Renal cortical epithelial cell (primary cell): ENCODE measurements at regions not wholly inside any gene's neighbourhood (a gene's known extent, or its start where the extent isn't known, plus 50 kb on each side); places are given as distances from the start of the nearest gene placed in this dataset.

Experiments used
- DNase-seq: peaks from one replicate; pipeline ENCODE4 v3.0.0-alpha.2; 2011; ENCODE audit warnings: low read depth

- no peak for DNase-seq
Observed at GRCh38 chr7:124423863-124424262, 341.7 kb downstream of the GPR37 start.

- no peak for DNase-seq
Observed at GRCh38 chr7:124422081-124422480, 343.5 kb downstream of the GPR37 start.

GRCh38 chr7:124420367-124420766 is 345.2 kb downstream of the GPR37 start:
- no peak for DNase-seq

GRCh38 chr7:124413029-124413428 is 352.6 kb downstream of the GPR37 start:
- no peak for DNase-seq

- no peak for DNase-seq
Observed at GRCh38 chr7:124412531-124412930, 353.1 kb downstream of the GPR37 start.

GRCh38 chr7:124411796-124412195 is 353.8 kb downstream of the GPR37 start:
- DNase-seq = no peak

- DNase-seq = no peak
Observed at GRCh38 chr7:124403587-124403986, 362.0 kb downstream of the GPR37 start.

- DNase-seq = no peak
Observed at GRCh38 chr7:124403112-124403511, 362.5 kb downstream of the GPR37 start.

- no peak for DNase-seq
Observed at GRCh38 chr7:124399941-124400340, 365.7 kb downstream of the GPR37 start.

- no peak for DNase-seq
Observed at GRCh38 chr7:124398937-124399552, 366.2 kb upstream of the TMEM229A start.

GRCh38 chr7:124397134-124397533 is 364.3 kb upstream of the TMEM229A start:
- no peak for DNase-seq

- peak; percentile 13 for DNase-seq
Observed at GRCh38 chr7:124390301-124390700, 357.4 kb upstream of the TMEM229A start.

- peak; percentile 72 for DNase-seq
Observed at GRCh38 chr7:124388751-124389150, 355.9 kb upstream of the TMEM229A start.

GRCh38 chr7:124387056-124387455 is 354.2 kb upstream of the TMEM229A start:
- DNase-seq = no peak

GRCh38 chr7:124379296-124379695 is 346.4 kb upstream of the TMEM229A start:
- DNase-seq = peak; percentile 23

GRCh38 chr7:124376111-124376510 is 343.2 kb upstream of the TMEM229A start:
- DNase-seq = no peak

- no peak for DNase-seq
Observed at GRCh38 chr7:124375391-124375790, 342.5 kb upstream of the TMEM229A start.

- no peak for DNase-seq
Observed at GRCh38 chr7:124369310-124369709, 336.4 kb upstream of the TMEM229A start.

GRCh38 chr7:124366118-124366517 is 333.3 kb upstream of the TMEM229A start:
- no peak for DNase-seq

GRCh38 chr7:124364283-124364682 is 331.4 kb upstream of the TMEM229A start:
- DNase-seq = no peak

- no peak for DNase-seq
Observed at GRCh38 chr7:124354201-124354600, 321.3 kb upstream of the TMEM229A start.

- no peak for DNase-seq
Observed at GRCh38 chr7:124351950-124352349, 319.1 kb upstream of the TMEM229A start.

- DNase-seq = no peak
Observed at GRCh38 chr7:124349443-124349842, 316.6 kb upstream of the TMEM229A start.

GRCh38 chr7:124338861-124339260 is 306.0 kb upstream of the TMEM229A start:
- DNase-seq = no peak
